CD4-positive, alpha-beta T cell (primary cell): ENCODE measurements at regions not wholly inside any gene's neighbourhood (a gene's known extent, or its start where the extent isn't known, plus 50 kb on each side); places are given as distances from the start of the nearest gene placed in this dataset.

Experiments used
- ATAC-seq: fragments of 200-7000 bp; cut with Tn5 transposase; one replicate; pipeline ENCODE4 v1.10.0; 2022; ENCODE audit warnings: mild to moderate bottlenecking; ENCODE audit not compliant: poor library complexity
- CTCF ChIA-PET: fragments of 350-600 bp; sonication (Branson Sonifier 250); formaldehyde crosslinking; loops from one replicate; lab custom pipeline; 2021; ENCODE audit warnings: antibody characterized with exemption, inconsistent platforms; lab: Charles Lee
- POLR2A ChIA-PET: fragments of 350-600 bp; sonication (Branson Sonifier 250); formaldehyde crosslinking; loops from one replicate; lab custom pipeline; 2021; ENCODE audit warnings: antibody characterized with exemption, inconsistent platforms; lab: Charles Lee
- DNase-seq, 14 experiments: peaks; one replicate each; pipeline ENCODE4 v3.0.0-alpha.2; 2013 to 2020; ENCODE audit warnings: mixed read lengths in 2 of 14
- H3K27ac ChIP-seq, 2 donors: one replicate each; pipeline versions ENCODE4 v1.5.1 to v1.7.0; 2013; ENCODE audit warnings: low read length in 2 of 2, low read depth in 1 of 2, mild to moderate bottlenecking in 1 of 2
- H3K27me3 ChIP-seq, 2 experiments: 1 replicate in 1 of 2; 2 replicates in 1 of 2; pipeline versions ENCODE4 v1.6.1 to v1.7.0; 2013; ENCODE audit warnings: low read length in 2 of 2, control low read depth in 1 of 2, mild to moderate bottlenecking in 1 of 2, moderate library complexity in 1 of 2; ENCODE audit not compliant: insufficient read depth in 2 of 2, control insufficient read depth in 1 of 2
- H3K36me3 ChIP-seq: one replicate; pipeline ENCODE4 v1.6.1; 2013; ENCODE audit warnings: low read length, control low read depth; ENCODE audit not compliant: insufficient read depth
- H3K4me1 ChIP-seq: one replicate; pipeline ENCODE4 v1.6.1; 2013; ENCODE audit warnings: low read length, control low read depth; ENCODE audit not compliant: insufficient read depth
- H3K4me3 ChIP-seq: one replicate; pipeline ENCODE4 v1.5.1; 2013; ENCODE audit warnings: mild to moderate bottlenecking, low read length, moderate library complexity
- H3K9me3 ChIP-seq, 2 experiments: 1 replicate in 1 of 2; 2 replicates in 1 of 2; pipeline versions ENCODE4 v1.6.1 to v1.7.0; 2013; ENCODE audit warnings: low read length in 2 of 2, mild to moderate bottlenecking in 2 of 2, control low read depth in 1 of 2, moderate library complexity in 1 of 2; ENCODE audit not compliant: control insufficient read depth in 1 of 2, insufficient read depth in 1 of 2
- H3K27ac Mint-ChIP-seq: one replicate; pipeline ENCODE4 v1.8.0; 2020; ENCODE audit warnings: mixed read lengths
- H3K27me3 Mint-ChIP-seq: one replicate; pipeline ENCODE4 v1.8.0; 2021; ENCODE audit warnings: mixed read lengths
- H3K36me3 Mint-ChIP-seq: one replicate; pipeline ENCODE4 v1.8.0; 2021; ENCODE audit warnings: low read depth, mixed read lengths
- H3K4me1 Mint-ChIP-seq: one replicate; pipeline ENCODE4 v1.8.0; 2021; ENCODE audit warnings: low read depth, mixed read lengths
- H3K4me3 Mint-ChIP-seq: one replicate; pipeline ENCODE4 v1.8.0; 2020; ENCODE audit warnings: mild to moderate bottlenecking, mixed read lengths
- H3K9me3 Mint-ChIP-seq: one replicate; pipeline ENCODE4 v1.8.0; 2020; ENCODE audit warnings: mixed read lengths
- CTCF ChIP-seq: fragments of 200-600 bp; IDR thresholded peaks from one replicate; pipeline ENCODE4 v1.8.0; 2022; ENCODE audit warnings: antibody characterized with exemption, mild to moderate bottlenecking
- intact Hi-C, 2 experiments: fragments of 100-400 bp; cut with DNase I in 1 of 2; cut with micrococcal nuclease in 1 of 2; formaldehyde crosslinking; loops; one replicate each; pipeline versions ENCODE4 v1.15.1 to v1.9.0; 2023 to 2025; cut with DNase I, micrococcal nuclease

GRCh38 chr10:128741680-128742079 lies 615.5 kb upstream of the MKI67 start:
- H3K27me3 Mint-ChIP-seq = no peaks in the 10 kb centered on the region
- Histone ChIP-seq H3K27ac (no peak overlapping the region), H3K9me3 (no peaks in the 10 kb centered on the region), H3K4me3 (no peak overlapping the region), H3K27me3 (no peaks in the 10 kb centered on the region), H3K36me3 (no peaks in the 10 kb centered on the region), H3K4me1 (no peaks in the 10 kb centered on the region)
- no peak for TF ChIP-seq CTCF
- intact Hi-C loops = no loop called here
- H3K4me1 Mint-ChIP-seq = no peaks in the 10 kb centered on the region
- POLR2A ChIA-PET = no interaction called here
- H3K4me3 Mint-ChIP-seq = no peak overlapping the region
- no peaks in the 10 kb centered on the region for H3K36me3 Mint-ChIP-seq
- no peak for ATAC-seq
- no peak for DNase-seq
- no peaks in the 10 kb centered on the region for H3K9me3 Mint-ChIP-seq
- CTCF ChIA-PET = no interaction called here
- no peak overlapping the region for H3K27ac Mint-ChIP-seq

- no peaks in the 10 kb centered on the region for H3K9me3 ChIP-seq
- Mint-ChIP-seq H3K4me1 (no peaks in the 10 kb centered on the region), H3K27ac (no peak overlapping the region), H3K4me3 (no peak overlapping the region), H3K9me3 (no peaks in the 10 kb centered on the region), H3K36me3 (no peaks in the 10 kb centered on the region), H3K27me3 (no peaks in the 10 kb centered on the region)
- ATAC-seq = no peak
- H3K27ac ChIP-seq = no peak overlapping the region
- intact Hi-C loops = no loop called here
- DNase-seq = no peak
- no peak for TF ChIP-seq CTCF
- no peaks in the 10 kb centered on the region for H3K4me1 ChIP-seq
- no peaks in the 10 kb centered on the region for H3K36me3 ChIP-seq
- H3K27me3 ChIP-seq = no peaks in the 10 kb centered on the region
- H3K4me3 ChIP-seq = no peak overlapping the region
- ChIA-PET CTCF (no interaction called here), POLR2A (no interaction called here)
Observed at GRCh38 chr10:128744092-128744491, 617.9 kb upstream of the MKI67 start.

GRCh38 chr10:128744811-128745305 lies 618.6 kb upstream of the MKI67 start:
- ATAC-seq (no peak), DNase-seq (no peak)
- no peaks in the 10 kb centered on the region for H3K4me1 Mint-ChIP-seq
- intact Hi-C loops = no loop called here
- H3K27me3 Mint-ChIP-seq = no peaks in the 10 kb centered on the region
- no peak overlapping the region for H3K4me3 ChIP-seq
- POLR2A ChIA-PET = no interaction called here
- no peaks in the 10 kb centered on the region for H3K9me3 ChIP-seq
- no peaks in the 10 kb centered on the region for H3K36me3 ChIP-seq
- no peaks in the 10 kb centered on the region for H3K36me3 Mint-ChIP-seq
- CTCF ChIA-PET = no interaction called here
- H3K4me1 ChIP-seq = no peaks in the 10 kb centered on the region
- no peaks in the 10 kb centered on the region for H3K27me3 ChIP-seq
- H3K27ac ChIP-seq = no peak overlapping the region
- H3K4me3 Mint-ChIP-seq = no peak overlapping the region
- H3K9me3 Mint-ChIP-seq = no peaks in the 10 kb centered on the region
- H3K27ac Mint-ChIP-seq = no peak overlapping the region
- no peak for TF ChIP-seq CTCF
